ENCODE measurements at regions not wholly inside any gene's neighbourhood (a gene's known extent, or its start where the extent isn't known, plus 50 kb on each side); places are given as distances from the start of the nearest gene placed in this dataset.

DNA sequence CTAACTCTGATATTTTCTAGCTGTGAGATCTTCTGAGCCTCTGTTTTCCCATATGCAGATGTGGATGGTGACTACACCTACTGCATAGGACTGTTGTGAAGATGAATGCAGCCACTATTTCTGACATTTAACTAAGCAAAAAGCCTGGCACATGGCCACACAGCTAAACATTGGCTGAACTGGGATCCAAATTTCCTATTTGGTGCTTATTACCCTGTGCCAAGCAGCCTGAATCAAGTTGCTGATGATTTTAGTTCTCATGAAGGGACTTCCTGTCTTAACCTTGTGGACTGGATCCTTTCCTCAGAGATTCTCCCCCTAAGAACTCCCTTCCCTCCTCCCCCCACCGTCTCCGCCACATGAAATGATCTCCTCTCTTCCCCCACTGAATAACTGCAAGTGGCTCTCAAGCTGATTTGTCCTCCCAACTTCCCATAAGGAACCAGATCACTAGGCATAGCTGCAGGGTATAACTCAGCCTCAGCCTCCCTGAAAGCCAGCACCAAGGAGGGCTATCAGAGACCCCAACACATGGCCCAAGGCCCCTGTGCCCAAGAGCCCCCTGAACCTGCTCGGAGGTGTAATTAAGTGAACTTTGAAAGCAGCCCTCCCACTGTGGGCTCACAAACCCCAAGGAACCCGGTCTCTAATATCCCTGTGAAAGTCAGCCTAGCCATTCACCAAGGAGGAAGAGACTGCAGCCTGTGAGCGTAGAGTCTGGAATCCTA lies 55.7 kb downstream of the MAFB start:
- TF ChIP-seq, protein P1, sequence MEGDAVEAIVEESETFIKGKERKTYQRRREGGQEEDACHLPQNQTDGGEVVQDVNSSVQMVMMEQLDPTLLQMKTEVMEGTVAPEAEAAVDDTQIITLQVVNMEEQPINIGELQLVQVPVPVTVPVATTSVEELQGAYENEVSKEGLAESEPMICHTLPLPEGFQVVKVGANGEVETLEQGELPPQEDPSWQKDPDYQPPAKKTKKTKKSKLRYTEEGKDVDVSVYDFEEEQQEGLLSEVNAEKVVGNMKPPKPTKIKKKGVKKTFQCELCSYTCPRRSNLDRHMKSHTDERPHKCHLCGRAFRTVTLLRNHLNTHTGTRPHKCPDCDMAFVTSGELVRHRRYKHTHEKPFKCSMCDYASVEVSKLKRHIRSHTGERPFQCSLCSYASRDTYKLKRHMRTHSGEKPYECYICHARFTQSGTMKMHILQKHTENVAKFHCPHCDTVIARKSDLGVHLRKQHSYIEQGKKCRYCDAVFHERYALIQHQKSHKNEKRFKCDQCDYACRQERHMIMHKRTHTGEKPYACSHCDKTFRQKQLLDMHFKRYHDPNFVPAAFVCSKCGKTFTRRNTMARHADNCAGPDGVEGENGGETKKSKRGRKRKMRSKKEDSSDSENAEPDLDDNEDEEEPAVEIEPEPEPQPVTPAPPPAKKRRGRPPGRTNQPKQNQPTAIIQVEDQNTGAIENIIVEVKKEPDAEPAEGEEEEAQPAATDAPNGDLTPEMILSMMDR (IDR thresholded peaks at IDR 0.05; ENCODE audit: poor library complexity) = no peak
- TF ChIP-seq EZH2 (IDR thresholded peaks at IDR 0.05; ENCODE audit: borderline replicate concordance) (no peak), EZH2phosphoT487 (IDR thresholded peaks at IDR 0.05; ENCODE audit: low read depth, severe bottlenecking, unreplicated experiment) (no peak)
